NT2/D1 (cell line): ENCODE measurements at regions not wholly inside any gene's neighbourhood (a gene's known extent, or its start where the extent isn't known, plus 50 kb on each side); places are given as distances from the start of the nearest gene placed in this dataset.

Source experiments
- YY1 ChIP-seq: IDR thresholded peaks from 2 replicates; pipeline ENCODE4 v1.6.1; 2011; ENCODE audit not compliant: insufficient read length, insufficient read depth
- ZNF274 ChIP-seq: IDR thresholded peaks from 2 replicates; pipeline ENCODE4 v1.6.1; 2011; ENCODE audit warnings: mild to moderate bottlenecking, low read depth, low read length

GRCh38 chr6:6891949-6892461, 215.8 kb upstream of the RREB1 start:
- TF ChIP-seq YY1 (no peak), ZNF274 (no peak)
